ENCODE measurements at regions not wholly inside any gene's neighbourhood (a gene's known extent, or its start where the extent isn't known, plus 50 kb on each side); places are given as distances from the start of the nearest gene placed in this dataset.

- no peaks in the 10 kb centered on the region for H3K36me3 ChIP-seq (ENCODE audit: low read depth)
- ATAC-seq (ENCODE audit: low read depth) (no peak), DNase-seq (ENCODE audit: low spot score) (peak; percentile 29)
- no peaks in the 10 kb centered on the region for H3K27me3 ChIP-seq (ENCODE audit: insufficient read depth, poor library complexity, severe bottlenecking)
- no peaks in the 10 kb centered on the region for H3K4me1 ChIP-seq (ENCODE audit: insufficient read depth, poor library complexity, severe bottlenecking)
- H3K4me3 ChIP-seq (ENCODE audit: severe bottlenecking): no peak overlapping the region
- no peak overlapping the region for H3K27ac ChIP-seq (ENCODE audit: poor library complexity, severe bottlenecking)
- H3K9me3 ChIP-seq (ENCODE audit: severe bottlenecking): no peaks in the 10 kb centered on the region
- TF ChIP-seq CTCF (IDR thresholded peaks at IDR 0.05; ENCODE audit: poor library complexity, severe bottlenecking): no peak
Observed at GRCh38 chr4:115355329-115355728, 241.9 kb upstream of the NDST4 start.

GRCh38 chr4:115353370-115353769 lies 239.9 kb upstream of the NDST4 start:
- Histone ChIP-seq H3K27ac (ENCODE audit: poor library complexity, severe bottlenecking) (no peak overlapping the region), H3K36me3 (ENCODE audit: low read depth) (no peaks in the 10 kb centered on the region), H3K27me3 (ENCODE audit: insufficient read depth, poor library complexity, severe bottlenecking) (no peaks in the 10 kb centered on the region), H3K4me1 (ENCODE audit: insufficient read depth, poor library complexity, severe bottlenecking) (no peaks in the 10 kb centered on the region), H3K4me3 (ENCODE audit: severe bottlenecking) (no peak overlapping the region), H3K9me3 (ENCODE audit: severe bottlenecking) (no peaks in the 10 kb centered on the region)
- ATAC-seq (ENCODE audit: low read depth) (no peak), DNase-seq (ENCODE audit: low spot score) (no peak)
- no peak for TF ChIP-seq CTCF (IDR thresholded peaks at IDR 0.05; ENCODE audit: poor library complexity, severe bottlenecking)

GRCh38 chr4:115343171-115343570 lies 229.8 kb upstream of the NDST4 start:
- TF ChIP-seq CTCF (IDR thresholded peaks at IDR 0.05; ENCODE audit: poor library complexity, severe bottlenecking): no peak
- H3K27me3 ChIP-seq (ENCODE audit: insufficient read depth, poor library complexity, severe bottlenecking): no peaks in the 10 kb centered on the region
- H3K36me3 ChIP-seq (ENCODE audit: low read depth): no peaks in the 10 kb centered on the region
- H3K27ac ChIP-seq (ENCODE audit: poor library complexity, severe bottlenecking): no peak overlapping the region
- ATAC-seq (ENCODE audit: low read depth) (no peak), DNase-seq (ENCODE audit: low spot score) (no peak)
- no peaks in the 10 kb centered on the region for H3K9me3 ChIP-seq (ENCODE audit: severe bottlenecking)
- H3K4me1 ChIP-seq (ENCODE audit: insufficient read depth, poor library complexity, severe bottlenecking): no peaks in the 10 kb centered on the region
- no peak overlapping the region for H3K4me3 ChIP-seq (ENCODE audit: severe bottlenecking)

- H3K27ac ChIP-seq (ENCODE audit: poor library complexity, severe bottlenecking): no peak overlapping the region
- no peaks in the 10 kb centered on the region for H3K9me3 ChIP-seq (ENCODE audit: severe bottlenecking)
- H3K36me3 ChIP-seq (ENCODE audit: low read depth): no peaks in the 10 kb centered on the region
- H3K4me3 ChIP-seq (ENCODE audit: severe bottlenecking): no peak overlapping the region
- TF ChIP-seq CTCF (IDR thresholded peaks at IDR 0.05; ENCODE audit: poor library complexity, severe bottlenecking): no peak
- H3K27me3 ChIP-seq (ENCODE audit: insufficient read depth, poor library complexity, severe bottlenecking): no peaks in the 10 kb centered on the region
- ATAC-seq (ENCODE audit: low read depth) (no peak), DNase-seq (ENCODE audit: low spot score) (no peak)
- H3K4me1 ChIP-seq (ENCODE audit: insufficient read depth, poor library complexity, severe bottlenecking): no peaks in the 10 kb centered on the region
Observed at GRCh38 chr4:115334736-115335411, 221.5 kb upstream of the NDST4 start.

- no peak overlapping the region for H3K4me3 ChIP-seq (ENCODE audit: severe bottlenecking)
- no peaks in the 10 kb centered on the region for H3K4me1 ChIP-seq (ENCODE audit: insufficient read depth, poor library complexity, severe bottlenecking)
- H3K36me3 ChIP-seq (ENCODE audit: low read depth): no peaks in the 10 kb centered on the region
- TF ChIP-seq CTCF (IDR thresholded peaks at IDR 0.05; ENCODE audit: poor library complexity, severe bottlenecking): no peak
- H3K27ac ChIP-seq (ENCODE audit: poor library complexity, severe bottlenecking): no peak overlapping the region
- DNase-seq (ENCODE audit: low spot score) (no peak), ATAC-seq (ENCODE audit: low read depth) (no peak)
- no peaks in the 10 kb centered on the region for H3K9me3 ChIP-seq (ENCODE audit: severe bottlenecking)
- H3K27me3 ChIP-seq (ENCODE audit: insufficient read depth, poor library complexity, severe bottlenecking): no peaks in the 10 kb centered on the region
Observed at GRCh38 chr4:115332078-115332477, 218.7 kb upstream of the NDST4 start.
